DND-41 (cell line): ENCODE measurements at regions not wholly inside any gene's neighbourhood (a gene's known extent, or its start where the extent isn't known, plus 50 kb on each side); places are given as distances from the start of the nearest gene placed in this dataset.
"Not testable (repeated sequence)": the region's sequence is repeated elsewhere in the genome, so short reads cannot be mapped to it uniquely, and the experiment has no call there.

Source experiments
- EZH2 ChIP-seq: IDR thresholded peaks from 3 replicates; pipeline ENCODE4 v1.6.1; 2012; ENCODE audit warnings: borderline replicate concordance, low read depth, mild to moderate bottlenecking, moderate library complexity, low read length, inconsistent platforms; ENCODE audit not compliant: severe bottlenecking
- TF ChIP-seq, protein P1 (sequence below): IDR thresholded peaks from 2 replicates; pipeline ENCODE4 v1.5.1; 2012; ENCODE audit warnings: borderline replicate concordance, low read length, moderate library complexity, mild to moderate bottlenecking; ENCODE audit not compliant: poor library complexity, severe bottlenecking; ENCODE audit errors: extremely low read depth

- TF ChIP-seq, protein P1, sequence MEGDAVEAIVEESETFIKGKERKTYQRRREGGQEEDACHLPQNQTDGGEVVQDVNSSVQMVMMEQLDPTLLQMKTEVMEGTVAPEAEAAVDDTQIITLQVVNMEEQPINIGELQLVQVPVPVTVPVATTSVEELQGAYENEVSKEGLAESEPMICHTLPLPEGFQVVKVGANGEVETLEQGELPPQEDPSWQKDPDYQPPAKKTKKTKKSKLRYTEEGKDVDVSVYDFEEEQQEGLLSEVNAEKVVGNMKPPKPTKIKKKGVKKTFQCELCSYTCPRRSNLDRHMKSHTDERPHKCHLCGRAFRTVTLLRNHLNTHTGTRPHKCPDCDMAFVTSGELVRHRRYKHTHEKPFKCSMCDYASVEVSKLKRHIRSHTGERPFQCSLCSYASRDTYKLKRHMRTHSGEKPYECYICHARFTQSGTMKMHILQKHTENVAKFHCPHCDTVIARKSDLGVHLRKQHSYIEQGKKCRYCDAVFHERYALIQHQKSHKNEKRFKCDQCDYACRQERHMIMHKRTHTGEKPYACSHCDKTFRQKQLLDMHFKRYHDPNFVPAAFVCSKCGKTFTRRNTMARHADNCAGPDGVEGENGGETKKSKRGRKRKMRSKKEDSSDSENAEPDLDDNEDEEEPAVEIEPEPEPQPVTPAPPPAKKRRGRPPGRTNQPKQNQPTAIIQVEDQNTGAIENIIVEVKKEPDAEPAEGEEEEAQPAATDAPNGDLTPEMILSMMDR, result not testable (repeated sequence)
- not testable (repeated sequence) for TF ChIP-seq EZH2
Observed at GRCh38 chr2:89894988-89895387, 1203.5 kb downstream of the RPIA start.
